ENCODE measurements at regions not wholly inside any gene's neighbourhood (a gene's known extent, or its start where the extent isn't known, plus 50 kb on each side); places are given as distances from the start of the nearest gene placed in this dataset.

GRCh38 chr11:134517621-134518293 lies 105.7 kb upstream of the B3GAT1 start:
- no peak for TF ChIP-seq CTCF (IDR thresholded peaks at IDR 0.05)
- TF ChIP-seq EP300 (IDR thresholded peaks at IDR 0.05) = no peak
- TF ChIP-seq POLR2AphosphoS5 (IDR thresholded peaks at IDR 0.05) = no peak
- TF ChIP-seq POLR2A (IDR thresholded peaks at IDR 0.05) = no peak
- Histone ChIP-seq H3K27me3 (no peaks in the 10 kb centered on the region), H3K36me3 (no peaks in the 10 kb centered on the region), H3K27ac (no peak overlapping the region), H3K4me3 (no peak overlapping the region), H3K9me3 (no peaks in the 10 kb centered on the region), H3K4me1 (no peaks in the 10 kb centered on the region)
- 46 to 61% methylated on average over 13 to 14 of the region's 14 CpGs for WGBS, 2 donors
- no peak for ATAC-seq (ENCODE audit: low FRiP score in 2 of 2)
- peak in 1 of 2 donors; percentile 12 for DNase-seq

GRCh38 chr11:134517115-134517514 lies 105.1 kb upstream of the B3GAT1 start:
- Histone ChIP-seq H3K27ac (no peak overlapping the region), H3K4me1 (no peaks in the 10 kb centered on the region), H3K9me3 (no peaks in the 10 kb centered on the region), H3K4me3 (no peak overlapping the region), H3K36me3 (no peaks in the 10 kb centered on the region), H3K27me3 (no peaks in the 10 kb centered on the region)
- 84 to 92% methylated on average over 6 of the region's 6 CpGs for WGBS, 2 donors
- TF ChIP-seq EP300 (IDR thresholded peaks at IDR 0.05) (no peak), CTCF (IDR thresholded peaks at IDR 0.05) (no peak), POLR2A (IDR thresholded peaks at IDR 0.05) (no peak), POLR2AphosphoS5 (IDR thresholded peaks at IDR 0.05) (no peak)
- no peak for DNase-seq
- ATAC-seq (ENCODE audit: low FRiP score in 2 of 2) = no peak

GRCh38 chr11:134516529-134516928 lies 104.5 kb upstream of the B3GAT1 start:
- peak in 1 of 2 donors; percentile 13 for DNase-seq

DNA sequence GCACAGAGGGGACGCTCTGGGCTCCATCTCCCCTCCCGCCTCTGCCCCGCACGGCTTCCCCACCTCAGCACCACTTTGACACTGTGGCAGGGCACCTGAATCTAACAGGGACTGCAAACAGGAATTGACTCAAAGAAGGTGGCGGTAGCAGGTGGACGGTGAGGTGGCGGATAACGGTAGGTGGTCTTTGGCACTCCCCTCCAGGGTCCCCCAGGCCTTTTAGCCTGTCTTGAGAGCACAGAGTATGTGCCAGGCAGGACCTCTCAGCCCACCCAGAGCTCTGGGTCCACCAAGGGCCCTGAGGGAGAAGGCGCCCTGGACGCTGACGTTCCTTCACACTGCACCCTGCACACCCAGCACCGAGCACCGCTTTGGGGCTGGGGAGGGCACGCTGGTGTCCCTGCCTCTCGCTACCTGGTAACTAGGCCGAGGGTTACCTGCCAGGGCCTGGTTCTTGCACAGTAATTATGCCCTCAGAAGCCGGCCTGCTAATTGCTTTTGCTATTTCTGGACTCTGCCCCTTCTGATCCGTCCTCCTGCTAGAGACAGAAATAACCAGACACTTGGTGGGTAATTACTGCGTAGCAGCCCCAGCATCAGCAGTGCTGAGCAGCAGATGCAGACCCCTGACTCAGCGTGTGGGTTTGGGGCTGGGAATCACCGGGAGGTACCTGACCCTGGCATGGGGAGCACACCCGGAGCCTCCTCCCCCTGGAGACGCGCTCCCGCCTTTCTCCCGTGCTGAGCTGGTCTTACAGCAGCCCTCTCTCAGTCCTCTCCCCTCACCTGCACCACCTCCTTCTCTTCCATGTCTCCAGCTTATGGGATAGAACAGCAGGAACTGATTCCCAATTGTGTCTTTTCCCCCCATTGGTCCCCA lies 103.3 kb upstream of the B3GAT1 start:
- peak in 1 of 2 donors; percentile 19 for DNase-seq
- Histone ChIP-seq H3K36me3 (no peaks in the 10 kb centered on the region), H3K9me3 (no peaks in the 10 kb centered on the region), H3K4me3 (no peak overlapping the region), H3K4me1 (no peaks in the 10 kb centered on the region), H3K27me3 (no peaks in the 10 kb centered on the region), H3K27ac (no peak overlapping the region)
- ATAC-seq (ENCODE audit: low FRiP score in 2 of 2) = no peak
- TF ChIP-seq EP300 (IDR thresholded peaks at IDR 0.05) (no peak), POLR2A (IDR thresholded peaks at IDR 0.05) (no peak)
- WGBS, 2 donors = 89 to 92% methylated on average over 18 to 26 of the region's 26 CpGs

More at GRCh38 chr11:134516529-134516928, 104.5 kb upstream of the B3GAT1 start:
- Histone ChIP-seq H3K36me3 (no peaks in the 10 kb centered on the region), H3K9me3 (no peaks in the 10 kb centered on the region), H3K27me3 (no peaks in the 10 kb centered on the region), H3K27ac (no peak overlapping the region), H3K4me3 (no peak overlapping the region), H3K4me1 (no peaks in the 10 kb centered on the region)
- WGBS, 2 donors = 77 to 83% methylated on average over 9 of the region's 9 CpGs
- TF ChIP-seq POLR2A (IDR thresholded peaks at IDR 0.05) (no peak), EP300 (IDR thresholded peaks at IDR 0.05) (no peak), POLR2AphosphoS5 (IDR thresholded peaks at IDR 0.05) (no peak), CTCF (IDR thresholded peaks at IDR 0.05) (no peak)
- no peak for ATAC-seq (ENCODE audit: low FRiP score in 2 of 2)

- no peak for TF ChIP-seq POLR2AphosphoS5 (IDR thresholded peaks at IDR 0.05)
- TF ChIP-seq CTCF (IDR thresholded peaks at IDR 0.05) = no peak
- no peak for TF ChIP-seq POLR2A (IDR thresholded peaks at IDR 0.05)
- no peak for TF ChIP-seq EP300 (IDR thresholded peaks at IDR 0.05)
- ATAC-seq (ENCODE audit: low FRiP score in 2 of 2) (no peak), DNase-seq (peak in 1 of 2 donors; percentile 19)
- H3K4me1 ChIP-seq = no peaks in the 10 kb centered on the region
- H3K9me3 ChIP-seq = no peaks in the 10 kb centered on the region
- no peaks in the 10 kb centered on the region for H3K36me3 ChIP-seq
- no peak overlapping the region for H3K27ac ChIP-seq
- H3K27me3 ChIP-seq = no peaks in the 10 kb centered on the region
- no peak overlapping the region for H3K4me3 ChIP-seq
- 66 to 75% methylated on average over 4 to 8 of the region's 10 CpGs for WGBS, 2 donors
These were observed 102.4 kb upstream of the B3GAT1 start for GRCh38 chr11:134514354-134514951.
